ENCODE measurements at regions not wholly inside any gene's neighbourhood (a gene's known extent, or its start where the extent isn't known, plus 50 kb on each side); places are given as distances from the start of the nearest gene placed in this dataset.

DNA sequence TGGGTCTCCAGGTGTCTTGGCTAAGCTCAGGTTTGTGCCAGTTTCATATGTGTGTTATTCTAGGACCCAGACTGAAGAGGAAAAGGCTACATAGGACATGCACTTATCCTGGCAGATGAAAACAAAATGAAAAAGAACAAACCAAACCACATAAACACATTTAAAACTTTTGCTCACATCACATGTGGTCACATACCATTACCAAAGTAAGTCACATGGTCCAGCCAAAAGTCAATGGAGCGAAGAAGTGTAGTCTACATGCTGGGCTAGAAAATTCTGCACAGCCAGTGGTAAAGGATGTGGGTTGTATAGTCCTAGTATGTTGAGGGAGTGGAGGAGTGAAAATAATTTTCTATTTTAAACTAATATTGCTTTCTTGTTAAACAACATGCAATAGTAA is 437.5 kb downstream of the BTBD3 start:
- H3K4me1 ChIP-seq (ENCODE audit: control insufficient read depth, low read depth, low read length), result no peaks in the 10 kb centered on the region
- H3K36me3 ChIP-seq (ENCODE audit: control insufficient read depth, low read depth, low read length), result no peaks in the 10 kb centered on the region
- H3K9me3 ChIP-seq (ENCODE audit: control insufficient read depth, low read depth, low read length), result no peaks in the 10 kb centered on the region
- no peaks in the 10 kb centered on the region for H3K27me3 ChIP-seq (ENCODE audit: control insufficient read depth, insufficient read depth, low read length)
- no peak overlapping the region for H3K4me3 ChIP-seq (ENCODE audit: low read length)
- no peak overlapping the region for H3K27ac ChIP-seq (ENCODE audit: low read length)
- no peak overlapping the region for H3K9ac ChIP-seq (ENCODE audit: low read length)

GRCh38 chr20:12358006-12358654 is 440.4 kb downstream of the BTBD3 start:
- Histone ChIP-seq H3K27me3 (ENCODE audit: control insufficient read depth, insufficient read depth, low read length) (no peaks in the 10 kb centered on the region), H3K4me1 (ENCODE audit: control insufficient read depth, low read depth, low read length) (no peaks in the 10 kb centered on the region), H3K27ac (ENCODE audit: low read length) (no peak overlapping the region), H3K9me3 (ENCODE audit: control insufficient read depth, low read depth, low read length) (no peaks in the 10 kb centered on the region), H3K9ac (ENCODE audit: low read length) (no peak overlapping the region), H3K36me3 (ENCODE audit: control insufficient read depth, low read depth, low read length) (no peaks in the 10 kb centered on the region), H3K4me3 (ENCODE audit: low read length) (no peak overlapping the region)

DNA sequence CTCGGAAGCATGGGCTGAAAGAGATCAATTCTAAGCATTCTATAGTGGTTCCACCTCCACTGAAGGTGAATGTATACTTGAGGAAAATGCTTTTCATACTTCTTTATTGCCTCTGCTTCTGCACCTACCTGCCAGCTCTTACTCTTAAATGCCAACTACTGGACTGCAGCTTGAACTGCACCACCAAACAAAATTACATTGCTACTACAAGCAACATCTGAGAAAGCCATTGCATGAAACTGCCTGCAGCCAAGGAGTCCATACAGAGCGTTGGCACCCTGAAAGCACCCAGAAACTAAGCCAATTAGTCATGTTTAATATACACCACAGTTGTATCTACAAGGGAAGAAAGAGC is 440.9 kb downstream of the BTBD3 start:
- H3K36me3 ChIP-seq (ENCODE audit: control insufficient read depth, low read depth, low read length), result no peaks in the 10 kb centered on the region
- no peaks in the 10 kb centered on the region for H3K4me1 ChIP-seq (ENCODE audit: control insufficient read depth, low read depth, low read length)
- no peak overlapping the region for H3K4me3 ChIP-seq (ENCODE audit: low read length)
- no peaks in the 10 kb centered on the region for H3K27me3 ChIP-seq (ENCODE audit: control insufficient read depth, insufficient read depth, low read length)
- no peak overlapping the region for H3K27ac ChIP-seq (ENCODE audit: low read length)
- H3K9me3 ChIP-seq (ENCODE audit: control insufficient read depth, low read depth, low read length), result no peaks in the 10 kb centered on the region
- no peak overlapping the region for H3K9ac ChIP-seq (ENCODE audit: low read length)

- no peaks in the 10 kb centered on the region for H3K9me3 ChIP-seq (ENCODE audit: control insufficient read depth, low read depth, low read length)
- H3K27ac ChIP-seq (ENCODE audit: low read length), result no peak overlapping the region
- H3K36me3 ChIP-seq (ENCODE audit: control insufficient read depth, low read depth, low read length), result no peaks in the 10 kb centered on the region
Measured at GRCh38 chr20:12371990-12372389, 454.3 kb downstream of the BTBD3 start.

GRCh38 chr20:12372557-12372956 is 454.9 kb downstream of the BTBD3 start:
- Histone ChIP-seq H3K4me1 (ENCODE audit: control insufficient read depth, low read depth, low read length) (no peaks in the 10 kb centered on the region), H3K27ac (ENCODE audit: low read length) (no peak overlapping the region), H3K36me3 (ENCODE audit: control insufficient read depth, low read depth, low read length) (no peaks in the 10 kb centered on the region), H3K27me3 (ENCODE audit: control insufficient read depth, insufficient read depth, low read length) (no peaks in the 10 kb centered on the region), H3K9ac (ENCODE audit: low read length) (no peak overlapping the region), H3K4me3 (ENCODE audit: low read length) (no peak overlapping the region), H3K9me3 (ENCODE audit: control insufficient read depth, low read depth, low read length) (no peaks in the 10 kb centered on the region)

More at GRCh38 chr20:12371990-12372389, 454.3 kb downstream of the BTBD3 start:
- Histone ChIP-seq H3K27me3 (ENCODE audit: control insufficient read depth, insufficient read depth, low read length) (no peaks in the 10 kb centered on the region), H3K4me1 (ENCODE audit: control insufficient read depth, low read depth, low read length) (no peaks in the 10 kb centered on the region), H3K4me3 (ENCODE audit: low read length) (no peak overlapping the region), H3K9ac (ENCODE audit: low read length) (no peak overlapping the region)

GRCh38 chr20:12375967-12376366 is 458.3 kb downstream of the BTBD3 start:
- H3K4me3 ChIP-seq (ENCODE audit: low read length), result no peak overlapping the region
- no peaks in the 10 kb centered on the region for H3K4me1 ChIP-seq (ENCODE audit: control insufficient read depth, low read depth, low read length)
- no peaks in the 10 kb centered on the region for H3K36me3 ChIP-seq (ENCODE audit: control insufficient read depth, low read depth, low read length)
- H3K27ac ChIP-seq (ENCODE audit: low read length), result no peak overlapping the region
- no peaks in the 10 kb centered on the region for H3K27me3 ChIP-seq (ENCODE audit: control insufficient read depth, insufficient read depth, low read length)
- H3K9ac ChIP-seq (ENCODE audit: low read length), result no peak overlapping the region
- no peaks in the 10 kb centered on the region for H3K9me3 ChIP-seq (ENCODE audit: control insufficient read depth, low read depth, low read length)

DNA sequence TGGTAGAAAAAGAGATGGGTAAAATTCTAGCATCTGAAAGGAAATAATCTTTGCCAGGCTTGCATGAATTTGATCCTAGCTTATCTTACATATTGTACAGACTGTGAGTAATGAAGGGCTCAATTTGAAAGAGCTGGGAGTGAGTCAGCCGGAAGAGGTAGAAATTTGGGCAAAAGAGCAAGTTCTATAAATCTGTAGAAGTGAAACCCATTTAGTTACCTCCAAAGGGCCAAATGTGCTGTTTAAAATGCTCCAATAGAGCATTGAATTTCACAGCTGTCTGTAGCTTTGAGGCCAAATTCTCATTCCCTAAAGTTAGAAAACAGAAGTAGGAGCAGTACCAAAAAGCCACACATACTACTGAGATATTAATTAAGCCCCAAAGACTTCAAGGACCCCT is 466.1 kb downstream of the BTBD3 start:
- Histone ChIP-seq H3K4me3 (ENCODE audit: low read length) (no peak overlapping the region), H3K36me3 (ENCODE audit: control insufficient read depth, low read depth, low read length) (no peaks in the 10 kb centered on the region), H3K9ac (ENCODE audit: low read length) (no peak overlapping the region), H3K27me3 (ENCODE audit: control insufficient read depth, insufficient read depth, low read length) (no peaks in the 10 kb centered on the region), H3K27ac (ENCODE audit: low read length) (no peak overlapping the region), H3K4me1 (ENCODE audit: control insufficient read depth, low read depth, low read length) (no peaks in the 10 kb centered on the region), H3K9me3 (ENCODE audit: control insufficient read depth, low read depth, low read length) (no peaks in the 10 kb centered on the region)

- no peak overlapping the region for H3K4me3 ChIP-seq (ENCODE audit: low read length)
- H3K9me3 ChIP-seq (ENCODE audit: control insufficient read depth, low read depth, low read length), result no peaks in the 10 kb centered on the region
- H3K27me3 ChIP-seq (ENCODE audit: control insufficient read depth, insufficient read depth, low read length), result no peaks in the 10 kb centered on the region
- no peak overlapping the region for H3K27ac ChIP-seq (ENCODE audit: low read length)
- no peaks in the 10 kb centered on the region for H3K36me3 ChIP-seq (ENCODE audit: control insufficient read depth, low read depth, low read length)
- H3K9ac ChIP-seq (ENCODE audit: low read length), result no peak overlapping the region
- H3K4me1 ChIP-seq (ENCODE audit: control insufficient read depth, low read depth, low read length), result no peaks in the 10 kb centered on the region
Measured at GRCh38 chr20:12386821-12387220, 469.1 kb downstream of the BTBD3 start.

GRCh38 chr20:12391099-12391498 is 473.4 kb downstream of the BTBD3 start:
- Histone ChIP-seq H3K9ac (ENCODE audit: low read length) (no peak overlapping the region), H3K27ac (ENCODE audit: low read length) (no peak overlapping the region), H3K9me3 (ENCODE audit: control insufficient read depth, low read depth, low read length) (no peaks in the 10 kb centered on the region), H3K36me3 (ENCODE audit: control insufficient read depth, low read depth, low read length) (no peaks in the 10 kb centered on the region), H3K4me3 (ENCODE audit: low read length) (no peak overlapping the region), H3K27me3 (ENCODE audit: control insufficient read depth, insufficient read depth, low read length) (no peaks in the 10 kb centered on the region), H3K4me1 (ENCODE audit: control insufficient read depth, low read depth, low read length) (no peaks in the 10 kb centered on the region)

DNA sequence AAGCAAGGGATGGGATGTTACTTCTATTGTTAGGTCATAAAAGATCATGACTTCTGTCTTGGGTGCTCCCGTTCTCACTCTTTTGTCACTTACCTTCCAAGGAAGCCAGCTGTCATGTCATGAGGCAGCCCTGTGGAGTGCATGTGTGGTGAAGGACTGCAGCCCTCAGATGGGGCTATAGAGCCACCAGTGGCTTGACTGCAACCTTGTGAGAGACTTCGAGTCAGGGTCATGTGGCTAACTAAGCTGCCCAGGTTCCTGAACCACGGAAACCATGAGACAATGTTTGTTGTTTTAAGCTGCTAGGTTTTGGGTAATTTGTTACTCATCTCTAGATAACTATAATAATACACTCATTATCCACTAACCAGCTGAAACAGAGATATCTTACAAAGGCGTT is 477.1 kb downstream of the BTBD3 start:
- no peaks in the 10 kb centered on the region for H3K36me3 ChIP-seq (ENCODE audit: control insufficient read depth, low read depth, low read length)
- H3K9ac ChIP-seq (ENCODE audit: low read length), result no peak overlapping the region
- H3K4me1 ChIP-seq (ENCODE audit: control insufficient read depth, low read depth, low read length), result no peaks in the 10 kb centered on the region
- no peaks in the 10 kb centered on the region for H3K9me3 ChIP-seq (ENCODE audit: control insufficient read depth, low read depth, low read length)
- no peak overlapping the region for H3K27ac ChIP-seq (ENCODE audit: low read length)
- no peaks in the 10 kb centered on the region for H3K27me3 ChIP-seq (ENCODE audit: control insufficient read depth, insufficient read depth, low read length)
- H3K4me3 ChIP-seq (ENCODE audit: low read length), result no peak overlapping the region

DNA sequence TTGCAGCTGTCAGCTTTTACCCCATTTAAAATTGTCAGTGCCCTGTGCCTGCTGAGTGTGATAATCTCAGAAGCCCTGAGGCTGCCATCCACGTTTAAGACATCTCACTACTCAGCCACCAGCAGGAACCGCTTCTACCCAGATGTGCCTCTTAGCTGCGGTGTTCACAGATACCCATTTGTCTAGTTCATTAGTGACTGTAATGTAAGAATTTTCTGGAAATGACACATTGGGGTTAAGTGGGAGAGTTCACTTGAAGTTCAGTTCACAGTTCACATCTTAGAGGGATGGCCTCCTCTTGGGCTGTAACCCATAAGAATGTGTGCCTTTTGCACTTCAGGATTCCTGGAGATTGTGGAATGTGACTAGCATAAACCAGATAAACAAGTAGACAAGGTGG is 477.7 kb downstream of the BTBD3 start:
- no peak overlapping the region for H3K4me3 ChIP-seq (ENCODE audit: low read length)
- no peak overlapping the region for H3K9ac ChIP-seq (ENCODE audit: low read length)
- no peaks in the 10 kb centered on the region for H3K9me3 ChIP-seq (ENCODE audit: control insufficient read depth, low read depth, low read length)
- H3K4me1 ChIP-seq (ENCODE audit: control insufficient read depth, low read depth, low read length), result no peaks in the 10 kb centered on the region
- H3K36me3 ChIP-seq (ENCODE audit: control insufficient read depth, low read depth, low read length), result no peaks in the 10 kb centered on the region
- no peaks in the 10 kb centered on the region for H3K27me3 ChIP-seq (ENCODE audit: control insufficient read depth, insufficient read depth, low read length)
- no peak overlapping the region for H3K27ac ChIP-seq (ENCODE audit: low read length)

DNA sequence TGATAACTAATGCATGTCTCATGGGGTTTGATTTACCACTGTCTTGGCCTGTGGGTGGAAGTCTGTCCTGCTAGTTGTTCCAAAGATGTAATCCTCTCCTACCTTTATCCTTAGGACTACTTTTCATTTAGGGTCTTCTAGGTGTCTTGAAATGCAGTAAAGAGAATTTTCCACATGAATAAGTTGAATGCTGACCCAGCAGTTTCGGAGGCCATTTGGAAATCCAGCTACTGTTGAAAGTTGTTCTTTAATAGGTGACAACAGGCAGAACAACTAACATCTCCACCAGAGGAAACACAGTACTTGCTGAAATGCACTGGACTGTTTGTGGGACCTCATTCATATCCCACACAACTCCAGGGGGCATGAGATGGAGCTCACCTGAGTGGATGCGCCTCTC is 478.1 kb downstream of the BTBD3 start:
- Histone ChIP-seq H3K4me3 (ENCODE audit: low read length) (no peak overlapping the region), H3K4me1 (ENCODE audit: control insufficient read depth, low read depth, low read length) (no peaks in the 10 kb centered on the region)

More for the DNA sequence above, 478.1 kb downstream of the BTBD3 start:
- H3K9ac ChIP-seq (ENCODE audit: low read length), result no peak overlapping the region
- no peak overlapping the region for H3K27ac ChIP-seq (ENCODE audit: low read length)
- H3K9me3 ChIP-seq (ENCODE audit: control insufficient read depth, low read depth, low read length), result no peaks in the 10 kb centered on the region
- no peaks in the 10 kb centered on the region for H3K27me3 ChIP-seq (ENCODE audit: control insufficient read depth, insufficient read depth, low read length)
- no peaks in the 10 kb centered on the region for H3K36me3 ChIP-seq (ENCODE audit: control insufficient read depth, low read depth, low read length)
